K562 (cell line): ENCODE measurements at regions not wholly inside any gene's neighbourhood (a gene's known extent, or its start where the extent isn't known, plus 50 kb on each side); places are given as distances from the start of the nearest gene placed in this dataset.

ENCODE experiments used
- ATAC-seq: fragments of 200-7000 bp; cut with Tn5 transposase; 3 replicates; pipeline ENCODE4 v1.9.1; 2020; ENCODE audit warnings: moderate library complexity
- BruUV-seq: library from RNA; stranded (reverse); fragments of 400-500 nt; replicated peaks from 2 replicates; lab custom pipeline; 2021; lab: Mats Ljungman, UMichigan
- CTCF ChIA-PET: fragments of 300-600 bp; formaldehyde crosslinking; extraction: SDS; loops from one replicate; lab custom pipeline; 2021; ENCODE audit warnings: low intra/inter-chr PET ratio; lab: Yijun Ruan, JAX
- POLR2A ChIA-PET: fragments of 300-600, 350-650 bp; sonication (Branson Sonifier 250); formaldehyde crosslinking; extraction: SDS; loops from one replicate; lab custom pipeline; 2021; ENCODE audit warnings: antibody characterized with exemption, inconsistent platforms; lab: Yijun Ruan, JAX
- DNase-seq, 4 experiments: peaks; one replicate each; pipeline versions ENCODE4 v3.0.0 to v3.0.0-alpha.2; 2011 to 2018; ENCODE audit warnings: low spot score in 3 of 4, mixed read lengths in 3 of 4; ENCODE audit errors: extremely low read depth in 1 of 4
- FAIRE-seq: peaks from 2 replicates; lab custom pipeline; 2011; peaks lifted over from hg19 to GRCh38; lab: Jason Lieb, UNC
- H2AFZ ChIP-seq: 2 replicates; pipeline ENCODE4 v1.6.0; 2011; ENCODE audit warnings: low read depth, low read length, control low read depth, inconsistent platforms
- H3K27ac ChIP-seq: fragments of 200-600 bp; 3 replicates; pipeline ENCODE4 v1.8.0; 2011; ENCODE audit warnings: low read depth, mild to moderate bottlenecking, control low read depth, inconsistent platforms, low read length, moderate library complexity, mixed read lengths; ENCODE audit errors: extremely low read depth
- H3K27me3 ChIP-seq, 2 experiments: fragments of 300-600 bp in 1 of 2; 2 replicates in 1 of 2; 3 replicates in 1 of 2; pipeline versions ENCODE4 v1.6.0 to v1.8.0; 2011; ENCODE audit warnings: inconsistent platforms in 2 of 2, low read length in 2 of 2, mild to moderate bottlenecking in 1 of 2, mixed read lengths in 1 of 2, moderate library complexity in 1 of 2; ENCODE audit not compliant: control insufficient read depth in 2 of 2, insufficient read depth in 2 of 2
- H3K36me3 ChIP-seq: fragments of 300-600 bp; 3 replicates; pipeline ENCODE4 v1.8.0; 2011; ENCODE audit warnings: mild to moderate bottlenecking, low read length, inconsistent platforms; ENCODE audit not compliant: control insufficient read depth, insufficient read depth
- H3K4me1 ChIP-seq, 2 experiments: fragments of 200-600 bp in 1 of 2; replicated peaks in 1 of 2; 2 replicates in 1 of 2; 3 replicates in 1 of 2; pipeline versions ENCODE4 v1.5.1 to v1.8.0; 2011; ENCODE audit warnings: inconsistent platforms in 2 of 2, low read length in 2 of 2, mild to moderate bottlenecking in 1 of 2, mixed read lengths in 1 of 2, moderate library complexity in 1 of 2; ENCODE audit not compliant: control insufficient read depth in 2 of 2, insufficient read depth in 2 of 2
- H3K4me2 ChIP-seq: 2 replicates; pipeline ENCODE4 v1.6.1; 2011; ENCODE audit warnings: low read length, control low read depth, inconsistent platforms, mixed read lengths; ENCODE audit not compliant: insufficient read depth
- H3K4me3 ChIP-seq: fragments of 200-600 bp; sonication (generic), shearing (Covaris generic); 2 replicates; pipeline ENCODE4 v1.5.1; 2016; ENCODE audit warnings: control low read depth, inconsistent platforms
- H3K79me2 ChIP-seq: fragments of 200-600 bp; 3 replicates; pipeline ENCODE4 v1.8.0; 2011; ENCODE audit warnings: low read length, inconsistent platforms; ENCODE audit not compliant: control insufficient read depth, insufficient read depth
- H3K9ac ChIP-seq, 2 experiments: 2 replicates each; pipeline versions ENCODE4 v1.6.0 to v1.6.1; 2011; ENCODE audit warnings: low read depth in 2 of 2, low read length in 2 of 2, control low read depth in 1 of 2, inconsistent platforms in 1 of 2, mild to moderate bottlenecking in 1 of 2, mixed read lengths in 1 of 2; ENCODE audit not compliant: insufficient read depth in 1 of 2
- H3K9me1 ChIP-seq: one replicate; pipeline ENCODE4 v1.6.0; 2011; ENCODE audit warnings: inconsistent platforms, mild to moderate bottlenecking, low read length, moderate library complexity; ENCODE audit not compliant: control insufficient read depth, insufficient read depth
- H3K9me3 ChIP-seq: replicated peaks from 2 replicates; pipeline ENCODE4 v1.5.1; 2011; ENCODE audit warnings: low read depth, low read length, inconsistent platforms; ENCODE audit not compliant: control insufficient read depth, insufficient read depth
- H4K20me1 ChIP-seq: replicated peaks from 2 replicates; pipeline ENCODE4 v1.6.1; 2011; ENCODE audit warnings: low read length, inconsistent platforms, mixed read lengths; ENCODE audit not compliant: control insufficient read depth, insufficient read depth
- C11orf30 ChIP-seq: fragments of 450-650 bp; IDR thresholded peaks from 2 replicates; pipeline ENCODE4 v1.6.1; 2016; ENCODE audit warnings: low read depth, mild to moderate bottlenecking
- CHD7 ChIP-seq: fragments of 200-600 bp; sonication (generic); IDR thresholded peaks from one replicate; pipeline ENCODE4 v1.6.1; 2012; ENCODE audit warnings: mild to moderate bottlenecking, low read depth, low read length, inconsistent platforms
- MEIS2 ChIP-seq: fragments of 450-650 bp; IDR thresholded peaks from 2 replicates; pipeline ENCODE4 v1.6.1; 2014; ENCODE audit warnings: mild to moderate bottlenecking; ENCODE audit not compliant: partially characterized antibody
- ZNF316 ChIP-seq: fragments of 450-650 bp; IDR thresholded peaks from 2 replicates; pipeline ENCODE4 v1.6.1; 2016
- WGBS: fragments of 100-300 bp; shearing (Covaris generic); methylation state at CpG from one replicate; pipeline ENCODE4 v1.1.6; 2016; ENCODE audit warnings: low coverage, mixed read lengths; ENCODE audit not compliant: insufficient coverage; ENCODE audit errors: missing lambda C conversion rate; 5-methylcytosine and 5-hydroxymethylcytosine counted together
- in situ Hi-C: fragments of 300-500 bp; cut with MboI; formaldehyde crosslinking; loops from 4 replicates; pipeline ENCODE4 v1.15.0; 2018; ENCODE audit warnings: inconsistent platforms, mixed read lengths
- intact Hi-C: fragments of 100-400 bp; cut with micrococcal nuclease; formaldehyde crosslinking; loops from 2 replicates; pipeline ENCODE4 v1.14.2; 2022

DNA sequence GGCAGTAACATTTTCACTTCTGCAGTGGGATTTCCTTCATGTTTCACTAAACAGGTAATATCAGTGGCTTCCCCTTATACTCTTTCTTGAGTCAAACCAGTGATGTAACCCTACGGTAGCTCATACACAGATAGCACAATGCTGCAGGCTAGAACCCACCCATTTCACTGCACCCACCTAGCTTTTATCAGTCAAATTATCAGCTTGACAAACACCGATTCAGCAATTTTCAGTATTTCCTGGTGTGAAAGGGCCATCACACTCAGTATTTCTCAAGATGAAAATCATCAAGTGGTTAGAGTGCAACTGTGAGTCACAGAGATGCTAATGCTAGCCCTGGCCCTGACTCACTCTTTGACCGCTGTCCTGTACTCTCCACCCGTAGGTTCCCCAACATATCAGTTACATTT, 242.3 kb upstream of the PTGER4 start:
- in situ Hi-C loops: no loop called here
- TF ChIP-seq C11orf30 (peak; percentile 39; the same call in 1 of the 2 replicates), CHD7 (no peak), MEIS2 (no peak), ZNF316 (peak; percentile 47)
- Histone ChIP-seq H3K27me3 (no peaks in the 10 kb centered on the region), H3K79me2 (no peaks in the 10 kb centered on the region), H3K4me1 (no peaks in the 10 kb centered on the region), H4K20me1 (no peaks in the 10 kb centered on the region), H3K4me2 (no peak overlapping the region), H3K9ac (no peak overlapping the region), H2AFZ (no peak overlapping the region), H3K9me3 (no peaks in the 10 kb centered on the region), H3K27ac (no peak overlapping the region), H3K9me1 (no peaks in the 10 kb centered on the region), H3K4me3 (no peak overlapping the region), H3K36me3 (no peaks in the 10 kb centered on the region)
- no peak for DNase-seq
- no peak for FAIRE-seq
- no TSS peak for BruUV-seq
- POLR2A ChIA-PET: no interaction called here
- intact Hi-C loops: no loop called here
- CTCF ChIA-PET: no interaction called here
- ATAC-seq: 0 out of 3 replicates have a peak, but pooled peaks have one; percentile 39
- WGBS: 2% methylated on average over 4 of the region's 4 CpGs
